WI38 (cell line): ENCODE measurements at regions not wholly inside any gene's neighbourhood (a gene's known extent, or its start where the extent isn't known, plus 50 kb on each side); places are given as distances from the start of the nearest gene placed in this dataset.

Experiments
- H3K4me3 ChIP-seq: 2 replicates; pipeline ENCODE4 v1.5.1; 2011; ENCODE audit warnings: low read depth, mild to moderate bottlenecking, control low read depth, low read length
- TF ChIP-seq, protein P1 (sequence below): IDR thresholded peaks from 2 replicates; pipeline ENCODE4 v1.5.1; 2012; ENCODE audit warnings: low read depth, mild to moderate bottlenecking, control low read depth, low read length

GRCh38 chr14:80383223-80383622, 171.9 kb upstream of the DIO2 start:
- TF ChIP-seq, protein P1, sequence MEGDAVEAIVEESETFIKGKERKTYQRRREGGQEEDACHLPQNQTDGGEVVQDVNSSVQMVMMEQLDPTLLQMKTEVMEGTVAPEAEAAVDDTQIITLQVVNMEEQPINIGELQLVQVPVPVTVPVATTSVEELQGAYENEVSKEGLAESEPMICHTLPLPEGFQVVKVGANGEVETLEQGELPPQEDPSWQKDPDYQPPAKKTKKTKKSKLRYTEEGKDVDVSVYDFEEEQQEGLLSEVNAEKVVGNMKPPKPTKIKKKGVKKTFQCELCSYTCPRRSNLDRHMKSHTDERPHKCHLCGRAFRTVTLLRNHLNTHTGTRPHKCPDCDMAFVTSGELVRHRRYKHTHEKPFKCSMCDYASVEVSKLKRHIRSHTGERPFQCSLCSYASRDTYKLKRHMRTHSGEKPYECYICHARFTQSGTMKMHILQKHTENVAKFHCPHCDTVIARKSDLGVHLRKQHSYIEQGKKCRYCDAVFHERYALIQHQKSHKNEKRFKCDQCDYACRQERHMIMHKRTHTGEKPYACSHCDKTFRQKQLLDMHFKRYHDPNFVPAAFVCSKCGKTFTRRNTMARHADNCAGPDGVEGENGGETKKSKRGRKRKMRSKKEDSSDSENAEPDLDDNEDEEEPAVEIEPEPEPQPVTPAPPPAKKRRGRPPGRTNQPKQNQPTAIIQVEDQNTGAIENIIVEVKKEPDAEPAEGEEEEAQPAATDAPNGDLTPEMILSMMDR = no peak

GRCh38 chr14:80381807-80382363, 170.6 kb upstream of the DIO2 start:
- no peak overlapping the region for H3K4me3 ChIP-seq
- TF ChIP-seq, protein P1 = no peak

More at GRCh38 chr14:80383223-80383622, 171.9 kb upstream of the DIO2 start:
- H3K4me3 ChIP-seq = no peak overlapping the region

GRCh38 chr14:80379035-80379434, 167.7 kb upstream of the DIO2 start:
- TF ChIP-seq, protein P1 = no peak
- no peak overlapping the region for H3K4me3 ChIP-seq

GRCh38 chr14:80378084-80378690, 166.9 kb upstream of the DIO2 start:
- no peak overlapping the region for H3K4me3 ChIP-seq
- TF ChIP-seq, protein P1 = no peak

- no peak overlapping the region for H3K4me3 ChIP-seq
- TF ChIP-seq, protein P1 = no peak
Observed at GRCh38 chr14:80364816-80365215, 153.5 kb upstream of the DIO2 start.

DNA sequence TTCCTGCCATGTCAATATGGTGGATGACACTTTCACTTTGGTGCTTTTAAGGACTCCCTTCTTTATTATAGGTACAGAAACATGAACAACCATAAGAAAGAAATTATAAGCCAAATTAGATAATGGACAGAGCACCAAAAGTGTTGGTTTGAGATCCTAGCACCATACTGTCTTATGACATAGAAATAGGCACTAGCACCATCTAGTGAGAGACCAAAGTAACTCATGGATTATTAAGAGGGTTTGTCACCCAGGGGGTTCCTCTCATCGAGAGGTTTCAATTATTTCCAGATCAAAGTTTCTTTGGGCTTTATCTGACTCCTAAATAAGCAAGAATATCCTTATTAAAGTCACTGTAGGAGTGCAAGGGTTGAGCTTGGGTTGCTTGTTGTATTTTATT, 153.0 kb upstream of the DIO2 start:
- TF ChIP-seq, protein P1 = no peak

DNA sequence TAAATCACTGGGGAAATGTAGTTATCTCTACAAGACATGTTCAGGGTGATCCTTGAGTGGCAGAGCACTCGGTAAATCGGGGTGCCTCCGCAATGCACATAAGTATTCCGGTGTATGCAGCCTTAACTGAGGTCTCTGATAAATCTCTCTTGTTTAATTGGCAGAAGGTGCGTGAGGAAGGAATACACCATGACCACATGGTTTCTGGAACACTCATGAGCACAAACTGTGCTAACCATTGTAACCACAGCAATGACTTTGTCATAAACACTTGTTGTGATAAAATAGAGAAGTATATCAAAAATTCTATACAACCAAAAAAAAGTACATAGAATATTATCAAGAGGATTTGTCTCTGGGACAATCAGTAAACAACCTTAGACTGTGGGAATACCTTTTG, 146.8 kb upstream of the DIO2 start:
- H3K4me3 ChIP-seq = no peak overlapping the region
- TF ChIP-seq, protein P1 = no peak

More for the DNA sequence above, 153.0 kb upstream of the DIO2 start:
- no peak overlapping the region for H3K4me3 ChIP-seq
